ENCODE measurements at regions not wholly inside any gene's neighbourhood (a gene's known extent, or its start where the extent isn't known, plus 50 kb on each side); places are given as distances from the start of the nearest gene placed in this dataset.

DNA sequence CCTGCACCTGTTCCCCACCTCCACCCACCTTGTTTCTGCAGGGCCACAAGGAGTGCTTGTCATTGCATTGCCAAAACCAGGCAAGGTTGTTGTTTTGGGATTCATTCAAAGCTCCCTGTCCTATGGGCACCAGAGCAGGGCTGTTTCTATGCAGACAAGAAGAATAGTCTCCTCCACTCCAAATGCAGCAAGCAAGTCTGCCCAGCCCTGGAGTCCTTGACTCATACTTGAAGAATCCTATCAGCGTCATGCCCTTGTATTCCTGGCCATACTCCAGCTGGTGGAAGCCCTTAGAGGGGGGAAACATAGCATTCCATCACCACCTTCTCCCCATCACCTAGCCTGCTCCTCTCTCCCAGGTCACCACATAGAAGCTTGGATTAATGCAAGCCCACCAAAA, 145.3 kb upstream of the ECI2 start:
- TF ChIP-seq, protein P1, sequence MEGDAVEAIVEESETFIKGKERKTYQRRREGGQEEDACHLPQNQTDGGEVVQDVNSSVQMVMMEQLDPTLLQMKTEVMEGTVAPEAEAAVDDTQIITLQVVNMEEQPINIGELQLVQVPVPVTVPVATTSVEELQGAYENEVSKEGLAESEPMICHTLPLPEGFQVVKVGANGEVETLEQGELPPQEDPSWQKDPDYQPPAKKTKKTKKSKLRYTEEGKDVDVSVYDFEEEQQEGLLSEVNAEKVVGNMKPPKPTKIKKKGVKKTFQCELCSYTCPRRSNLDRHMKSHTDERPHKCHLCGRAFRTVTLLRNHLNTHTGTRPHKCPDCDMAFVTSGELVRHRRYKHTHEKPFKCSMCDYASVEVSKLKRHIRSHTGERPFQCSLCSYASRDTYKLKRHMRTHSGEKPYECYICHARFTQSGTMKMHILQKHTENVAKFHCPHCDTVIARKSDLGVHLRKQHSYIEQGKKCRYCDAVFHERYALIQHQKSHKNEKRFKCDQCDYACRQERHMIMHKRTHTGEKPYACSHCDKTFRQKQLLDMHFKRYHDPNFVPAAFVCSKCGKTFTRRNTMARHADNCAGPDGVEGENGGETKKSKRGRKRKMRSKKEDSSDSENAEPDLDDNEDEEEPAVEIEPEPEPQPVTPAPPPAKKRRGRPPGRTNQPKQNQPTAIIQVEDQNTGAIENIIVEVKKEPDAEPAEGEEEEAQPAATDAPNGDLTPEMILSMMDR (conservative IDR thresholded peaks at IDR 0.05; ENCODE audit: low read depth, low read length), result no peak
- no peak for TF ChIP-seq EZH2 (IDR thresholded peaks at IDR 0.05; ENCODE audit: low read length, unreplicated experiment)
